ENCODE measurements at regions not wholly inside any gene's neighbourhood (a gene's known extent, or its start where the extent isn't known, plus 50 kb on each side); places are given as distances from the start of the nearest gene placed in this dataset.

DNA sequence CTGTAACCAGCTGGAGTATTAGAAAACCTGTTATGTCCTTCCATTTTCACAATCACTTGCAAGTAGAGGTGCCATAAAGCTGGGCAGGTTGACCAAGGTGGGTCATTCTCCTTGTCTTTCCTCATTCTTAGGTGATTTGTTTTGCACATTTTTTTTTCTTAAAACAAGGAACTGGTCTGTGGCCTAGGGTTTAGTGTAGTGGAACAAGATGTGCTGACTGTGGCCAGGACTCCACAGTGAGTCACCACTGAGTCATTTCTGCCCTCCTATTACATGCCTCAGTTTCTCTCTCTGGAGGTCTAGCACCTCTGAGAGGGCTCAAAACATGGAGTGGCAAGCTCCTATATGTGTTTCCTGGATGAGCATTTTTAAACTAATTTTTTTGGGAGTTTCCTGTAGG, 355.9 kb downstream of the GPM6A start:
- DNase-seq (ENCODE audit: extremely low read depth, low read depth) = no peak
- TF ChIP-seq, protein P1, sequence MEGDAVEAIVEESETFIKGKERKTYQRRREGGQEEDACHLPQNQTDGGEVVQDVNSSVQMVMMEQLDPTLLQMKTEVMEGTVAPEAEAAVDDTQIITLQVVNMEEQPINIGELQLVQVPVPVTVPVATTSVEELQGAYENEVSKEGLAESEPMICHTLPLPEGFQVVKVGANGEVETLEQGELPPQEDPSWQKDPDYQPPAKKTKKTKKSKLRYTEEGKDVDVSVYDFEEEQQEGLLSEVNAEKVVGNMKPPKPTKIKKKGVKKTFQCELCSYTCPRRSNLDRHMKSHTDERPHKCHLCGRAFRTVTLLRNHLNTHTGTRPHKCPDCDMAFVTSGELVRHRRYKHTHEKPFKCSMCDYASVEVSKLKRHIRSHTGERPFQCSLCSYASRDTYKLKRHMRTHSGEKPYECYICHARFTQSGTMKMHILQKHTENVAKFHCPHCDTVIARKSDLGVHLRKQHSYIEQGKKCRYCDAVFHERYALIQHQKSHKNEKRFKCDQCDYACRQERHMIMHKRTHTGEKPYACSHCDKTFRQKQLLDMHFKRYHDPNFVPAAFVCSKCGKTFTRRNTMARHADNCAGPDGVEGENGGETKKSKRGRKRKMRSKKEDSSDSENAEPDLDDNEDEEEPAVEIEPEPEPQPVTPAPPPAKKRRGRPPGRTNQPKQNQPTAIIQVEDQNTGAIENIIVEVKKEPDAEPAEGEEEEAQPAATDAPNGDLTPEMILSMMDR (IDR thresholded peaks at IDR 0.05; ENCODE audit: low read depth, low read length) = no peak

DNA sequence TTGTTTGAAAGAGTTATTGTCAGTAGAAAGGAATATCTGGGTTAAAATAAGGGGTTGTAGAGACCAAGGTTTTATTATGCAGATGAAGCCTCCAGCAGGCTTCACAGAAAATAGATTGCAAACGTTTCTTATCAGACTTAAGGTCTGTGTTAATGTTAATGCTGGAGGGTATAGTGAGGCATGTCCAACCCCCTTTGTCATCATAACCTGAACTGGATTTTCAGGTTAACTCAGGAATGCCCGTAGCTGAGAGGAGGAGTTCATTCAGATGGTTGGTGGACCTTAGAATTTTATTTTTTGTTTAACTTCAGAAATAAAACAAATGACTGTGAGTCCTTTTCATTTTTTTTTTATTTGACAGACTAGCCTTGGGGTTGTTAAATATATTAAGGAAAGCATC, 354.1 kb downstream of the GPM6A start:
- DNase-seq (ENCODE audit: extremely low read depth, low read depth) = no peak
- TF ChIP-seq, protein P1 (IDR thresholded peaks at IDR 0.05; ENCODE audit: low read depth, low read length) = no peak

DNA sequence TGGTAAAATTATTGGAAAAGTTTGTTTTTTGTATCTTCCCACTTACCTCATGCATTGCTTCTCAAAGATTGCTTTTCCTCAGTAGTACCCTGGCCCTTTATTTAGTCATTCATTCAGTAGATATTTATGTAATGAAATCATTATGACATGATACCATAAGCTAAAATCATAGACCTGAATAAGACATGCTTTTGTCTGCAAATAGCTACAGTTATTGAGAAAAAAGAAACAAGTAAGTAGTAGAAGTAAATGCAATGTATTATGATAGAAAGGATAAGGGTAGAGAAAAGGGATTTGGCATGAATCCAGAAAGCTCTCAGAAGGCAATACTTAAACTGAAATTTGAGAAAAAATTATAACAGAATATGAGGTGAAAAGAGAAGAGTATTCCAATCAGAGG, 352.5 kb downstream of the GPM6A start:
- DNase-seq (ENCODE audit: extremely low read depth, low read depth) = no peak

DNA sequence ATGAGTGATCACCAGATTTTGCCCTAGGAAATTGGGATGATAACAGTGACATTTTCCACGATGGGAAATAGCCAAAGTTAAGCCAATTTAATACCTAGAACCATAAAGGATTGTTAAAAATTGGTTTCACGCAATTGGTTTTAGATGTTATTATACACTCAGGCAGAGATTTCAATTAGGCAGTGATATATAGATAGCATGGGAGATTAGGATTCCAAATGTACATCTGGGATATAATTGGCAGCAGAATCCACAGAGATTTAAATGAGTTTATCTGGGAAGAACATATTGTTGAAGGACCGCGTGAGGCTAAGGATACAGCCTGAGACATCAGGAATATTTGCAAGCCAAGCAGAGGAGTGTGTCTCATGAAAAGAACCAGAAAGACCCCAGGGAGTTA, 351.6 kb downstream of the GPM6A start:
- TF ChIP-seq, protein P1 (IDR thresholded peaks at IDR 0.05; ENCODE audit: low read depth, low read length) = no peak

More for the DNA sequence above, 352.5 kb downstream of the GPM6A start:
- TF ChIP-seq, protein P1 (IDR thresholded peaks at IDR 0.05; ENCODE audit: low read depth, low read length) = no peak

DNA sequence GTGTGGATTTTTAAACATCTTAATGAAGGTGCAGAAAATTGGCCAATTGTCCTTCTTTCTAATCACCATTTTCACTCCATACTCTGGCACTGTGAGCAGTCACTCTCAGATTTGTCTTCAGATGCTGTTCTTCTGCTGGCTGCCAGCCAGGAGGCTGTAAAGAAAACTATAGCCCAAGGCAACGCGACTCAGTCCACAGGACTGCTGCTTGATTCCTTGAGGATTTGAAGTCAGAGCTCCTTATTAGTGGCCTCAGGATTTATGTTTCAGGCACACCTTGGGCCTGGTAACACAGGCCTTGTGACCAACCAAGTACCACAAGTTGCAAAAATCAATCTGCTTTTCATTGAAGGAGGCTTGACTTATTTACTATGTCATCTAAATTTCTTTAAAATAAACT, 342.6 kb downstream of the GPM6A start:
- no peak for DNase-seq (ENCODE audit: extremely low read depth, low read depth)
- TF ChIP-seq, protein P1 (IDR thresholded peaks at IDR 0.05; ENCODE audit: low read depth, low read length) = no peak

More for the DNA sequence above, 351.6 kb downstream of the GPM6A start:
- no peak for DNase-seq (ENCODE audit: extremely low read depth, low read depth)

DNA sequence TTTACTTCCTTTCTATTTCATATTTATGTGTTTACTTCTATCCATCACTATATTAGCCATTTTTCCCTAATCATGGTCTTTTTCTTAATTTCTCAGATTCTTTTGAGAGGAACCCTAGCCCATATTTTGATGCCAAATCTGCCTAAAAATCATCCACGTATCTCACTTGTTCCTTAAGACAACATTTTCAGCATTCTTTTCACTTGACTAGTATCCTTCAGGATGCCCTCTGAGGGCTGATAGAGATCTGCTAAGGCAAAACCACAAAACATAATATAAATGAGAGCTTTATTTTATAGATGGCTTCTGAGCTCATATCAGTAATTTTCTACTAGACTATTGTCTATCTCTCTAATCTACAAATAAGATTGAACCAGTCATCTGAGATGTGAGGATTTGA, 341.9 kb downstream of the GPM6A start:
- TF ChIP-seq, protein P1 (IDR thresholded peaks at IDR 0.05; ENCODE audit: low read depth, low read length) = no peak
- DNase-seq (ENCODE audit: extremely low read depth, low read depth) = no peak

DNA sequence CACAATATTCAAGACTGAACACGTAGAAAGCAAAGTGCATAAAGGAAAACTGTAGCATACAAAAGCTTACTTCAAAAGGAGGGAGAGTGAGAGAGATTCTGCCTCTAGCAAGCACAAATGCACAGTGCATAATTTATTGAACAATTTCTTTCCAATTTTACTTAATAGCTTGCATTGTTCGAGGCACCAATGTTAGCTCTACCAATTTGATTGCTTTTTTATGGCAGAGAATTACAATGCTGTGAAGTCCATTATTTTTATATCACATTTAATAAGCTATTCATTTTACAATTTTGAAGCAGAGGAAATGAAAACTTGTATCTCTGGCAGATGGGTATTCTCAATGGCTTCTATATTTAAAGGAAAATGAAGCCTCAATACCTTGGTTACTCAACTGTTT, 331.7 kb downstream of the GPM6A start:
- DNase-seq (ENCODE audit: extremely low read depth, low read depth) = no peak

More for the DNA sequence above, 331.7 kb downstream of the GPM6A start:
- TF ChIP-seq, protein P1 (IDR thresholded peaks at IDR 0.05; ENCODE audit: low read depth, low read length) = no peak

Data from AG09319 (cell line).